ENCODE measurements at regions not wholly inside any gene's neighbourhood (a gene's known extent, or its start where the extent isn't known, plus 50 kb on each side); places are given as distances from the start of the nearest gene placed in this dataset.

DNA sequence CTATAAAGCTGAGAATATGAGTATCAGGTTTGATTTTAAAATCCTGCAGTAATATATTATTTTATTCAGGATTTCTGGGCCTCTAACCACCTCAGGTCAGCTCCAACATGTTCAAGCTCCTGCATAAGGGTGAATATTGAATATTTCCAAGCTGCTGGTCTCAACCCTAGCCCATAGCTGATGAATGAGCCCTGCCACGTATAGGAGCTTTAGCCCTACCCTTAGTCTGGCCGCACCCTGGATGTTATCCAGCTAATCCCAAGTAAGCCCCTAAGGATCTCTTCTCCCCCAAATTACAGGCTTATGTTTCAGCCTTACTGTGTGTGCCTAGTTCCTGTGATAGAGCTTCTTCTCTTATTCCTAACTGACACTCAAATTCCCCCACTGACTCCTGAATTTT lies 240.6 kb downstream of the KCTD12 start:
- no peak overlapping the region for H3K27ac ChIP-seq
- TF ChIP-seq, protein P1, sequence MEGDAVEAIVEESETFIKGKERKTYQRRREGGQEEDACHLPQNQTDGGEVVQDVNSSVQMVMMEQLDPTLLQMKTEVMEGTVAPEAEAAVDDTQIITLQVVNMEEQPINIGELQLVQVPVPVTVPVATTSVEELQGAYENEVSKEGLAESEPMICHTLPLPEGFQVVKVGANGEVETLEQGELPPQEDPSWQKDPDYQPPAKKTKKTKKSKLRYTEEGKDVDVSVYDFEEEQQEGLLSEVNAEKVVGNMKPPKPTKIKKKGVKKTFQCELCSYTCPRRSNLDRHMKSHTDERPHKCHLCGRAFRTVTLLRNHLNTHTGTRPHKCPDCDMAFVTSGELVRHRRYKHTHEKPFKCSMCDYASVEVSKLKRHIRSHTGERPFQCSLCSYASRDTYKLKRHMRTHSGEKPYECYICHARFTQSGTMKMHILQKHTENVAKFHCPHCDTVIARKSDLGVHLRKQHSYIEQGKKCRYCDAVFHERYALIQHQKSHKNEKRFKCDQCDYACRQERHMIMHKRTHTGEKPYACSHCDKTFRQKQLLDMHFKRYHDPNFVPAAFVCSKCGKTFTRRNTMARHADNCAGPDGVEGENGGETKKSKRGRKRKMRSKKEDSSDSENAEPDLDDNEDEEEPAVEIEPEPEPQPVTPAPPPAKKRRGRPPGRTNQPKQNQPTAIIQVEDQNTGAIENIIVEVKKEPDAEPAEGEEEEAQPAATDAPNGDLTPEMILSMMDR (conservative IDR thresholded peaks at IDR 0.05): no peak

DNA sequence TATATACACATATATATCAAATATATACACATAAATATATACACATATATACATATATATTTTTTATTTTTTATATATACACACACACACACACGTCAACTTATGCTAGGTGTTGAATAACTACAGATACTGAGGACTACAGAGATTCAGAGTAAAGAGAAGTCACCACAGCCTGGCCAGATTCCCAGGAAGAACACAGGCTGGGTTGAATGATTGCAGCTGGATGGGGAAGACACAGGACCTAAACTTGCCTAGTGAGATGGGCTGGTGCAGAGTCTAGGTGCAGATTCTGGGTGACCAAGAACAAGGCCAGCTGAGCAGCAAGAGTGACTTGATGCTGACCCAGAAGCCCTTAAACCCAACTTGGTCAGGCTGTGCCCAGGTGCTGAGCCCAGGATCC lies 241.3 kb downstream of the KCTD12 start:
- TF ChIP-seq, protein P1 (conservative IDR thresholded peaks at IDR 0.05): no peak
- H3K27ac ChIP-seq: no peak overlapping the region

DNA sequence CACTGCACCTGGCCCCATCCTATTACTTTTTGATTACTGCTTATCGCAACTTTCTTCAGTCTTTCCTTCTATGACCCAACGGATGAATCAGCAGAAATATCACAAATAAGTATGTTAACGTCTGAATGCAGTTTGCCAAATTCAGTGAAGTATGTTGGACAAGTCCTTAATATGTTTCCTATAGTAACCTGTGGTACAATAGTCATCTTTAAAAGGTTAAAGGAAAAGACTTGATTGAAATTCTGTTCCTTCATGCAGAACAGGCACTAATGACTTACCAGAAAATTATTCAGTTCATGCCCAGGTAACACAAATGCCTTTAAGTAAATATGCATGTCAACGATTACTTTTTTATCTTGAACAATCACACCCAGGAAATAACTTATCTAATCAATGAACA lies 242.6 kb downstream of the KCTD12 start:
- TF ChIP-seq, protein P1 (conservative IDR thresholded peaks at IDR 0.05): no peak
- H3K27ac ChIP-seq: no peak overlapping the region

DNA sequence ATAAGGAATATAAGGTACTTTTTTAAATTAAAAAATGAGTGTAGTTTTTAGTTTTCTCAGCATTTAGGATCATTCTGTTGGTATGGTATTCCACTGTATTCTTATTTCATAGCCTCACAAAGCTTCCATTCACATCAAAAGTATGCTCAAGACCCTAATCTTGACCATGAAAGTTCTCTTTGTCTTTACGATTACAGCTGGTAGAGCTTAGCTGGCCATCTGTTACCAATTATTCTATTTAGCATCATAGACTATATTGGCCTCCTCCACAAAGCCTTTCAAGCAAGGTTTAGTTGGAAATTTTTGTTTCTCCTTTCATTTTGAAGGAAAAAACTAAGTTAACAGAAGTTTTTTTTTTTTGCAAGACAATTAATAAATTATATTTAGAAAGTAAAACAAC lies 245.1 kb downstream of the KCTD12 start:
- no peak overlapping the region for H3K27ac ChIP-seq
- TF ChIP-seq, protein P1 (conservative IDR thresholded peaks at IDR 0.05): no peak

DNA sequence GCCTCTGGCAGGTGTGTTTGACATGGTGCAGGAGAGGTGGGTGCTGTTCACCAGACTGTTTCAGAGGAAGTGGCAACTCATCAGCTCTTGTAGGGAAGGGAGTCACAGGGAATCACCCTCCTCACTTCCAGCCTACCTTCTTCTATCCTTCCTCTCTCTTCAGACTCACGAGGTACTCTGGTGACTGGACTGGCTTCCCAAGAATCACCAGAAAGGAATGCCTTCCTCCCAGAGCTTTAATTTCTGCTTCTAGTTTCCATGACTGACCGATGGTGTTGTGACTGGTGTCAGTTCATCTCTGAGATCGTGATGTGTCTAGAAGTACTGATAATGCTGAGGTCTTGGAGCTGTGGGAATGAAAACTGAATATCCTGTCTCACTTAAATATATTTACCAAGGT lies 247.3 kb downstream of the KCTD12 start:
- H3K27ac ChIP-seq: no peak overlapping the region
- TF ChIP-seq, protein P1 (conservative IDR thresholded peaks at IDR 0.05): no peak

DNA sequence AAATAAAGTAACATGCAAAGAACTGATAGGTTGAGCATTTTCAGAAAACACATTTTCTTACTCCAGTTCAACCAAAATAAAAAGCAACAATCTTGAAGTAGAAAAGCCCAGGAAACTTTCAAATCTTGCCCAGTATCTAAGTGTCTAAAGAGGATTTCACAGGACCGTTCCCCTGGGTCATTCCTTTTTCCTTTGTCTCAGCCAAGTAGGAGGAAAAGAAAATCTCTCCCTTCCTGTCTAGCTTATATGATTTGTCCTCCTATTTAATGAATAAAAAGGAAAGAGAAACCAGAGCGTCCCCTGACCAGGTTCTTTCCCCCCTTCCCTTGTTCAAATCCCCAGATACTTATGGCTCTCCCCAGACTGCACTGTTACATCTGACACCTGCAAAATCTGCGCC lies 248.0 kb downstream of the KCTD12 start:
- TF ChIP-seq, protein P1 (conservative IDR thresholded peaks at IDR 0.05): no peak
- no peak overlapping the region for H3K27ac ChIP-seq

DNA sequence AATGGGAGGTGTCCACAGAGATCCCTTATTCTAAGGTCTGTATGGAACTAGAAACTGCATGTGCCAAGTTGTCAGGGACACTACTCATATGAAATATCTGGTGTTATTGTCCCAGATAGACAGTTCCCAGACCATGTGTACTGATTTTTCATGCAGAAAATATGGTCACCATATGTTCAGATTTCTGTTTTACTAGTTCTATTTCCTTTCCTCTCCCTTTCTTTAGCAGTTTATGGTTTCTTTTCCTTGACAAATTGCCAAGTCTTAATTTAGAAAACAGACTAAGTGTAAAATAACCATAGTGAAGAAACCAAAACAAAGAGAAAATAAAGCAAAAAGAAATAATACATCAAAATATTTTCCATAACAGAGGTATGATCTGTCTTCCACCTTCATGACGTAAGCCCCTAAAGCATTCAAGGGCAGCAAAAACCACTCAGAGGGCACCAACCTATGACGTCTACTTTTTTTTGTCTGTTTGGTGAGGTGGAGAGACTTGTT lies 248.5 kb downstream of the KCTD12 start:
- TF ChIP-seq, protein P1 (conservative IDR thresholded peaks at IDR 0.05): no peak
- H3K27ac ChIP-seq: no peak overlapping the region

Measured in VCaP (cell line).